Prostate gland (tissue), 2 donors: ENCODE measurements at regions not wholly inside any gene's neighbourhood (a gene's known extent, or its start where the extent isn't known, plus 50 kb on each side); places are given as distances from the start of the nearest gene placed in this dataset.
"Not testable (repeated sequence)": the region's sequence is repeated elsewhere in the genome, so short reads cannot be mapped to it uniquely, and the experiment has no call there.

Experiments
- DNase-seq: peaks from one replicate; pipeline ENCODE4 v3.0.0-alpha.2; 2019; ENCODE audit warnings: low spot score
- H3K27ac ChIP-seq, 2 donors: fragments of 200-600 bp; sonication (generic); 2 replicates each; pipeline ENCODE4 v1.5.1; 2017 to 2019
- H3K27me3 ChIP-seq: fragments of 200-600 bp; sonication (generic); replicated peaks from 2 replicates; pipeline ENCODE4 v1.5.1; 2019; ENCODE audit not compliant: insufficient read depth
- H3K36me3 ChIP-seq, 2 donors: fragments of 200-600 bp; sonication (generic); 1 replicate in 1 of 2; 2 replicates in 1 of 2; pipeline versions ENCODE4 v1.5.1 to v1.8.1; 2017 to 2019
- H3K4me1 ChIP-seq: fragments of 200-600 bp; sonication (generic); replicated peaks from 2 replicates; pipeline ENCODE4 v1.5.1; 2019
- H3K4me3 ChIP-seq, 2 donors: fragments of 200-600 bp; sonication (generic); 2 replicates each; pipeline ENCODE4 v1.5.1; 2017 to 2019
- H3K9me3 ChIP-seq: fragments of 200-600 bp; sonication (generic); 2 replicates; pipeline ENCODE4 v1.5.1; 2017
- CTCF ChIP-seq, 4 experiments: fragments of 200-600 bp in 2 of 4; fragments of 450-650 bp in 2 of 4; sonication (generic) in 2 of 4; IDR thresholded peaks; 1 replicate in 3 of 4; 2 replicates in 1 of 4; pipeline ENCODE4 v1.5.1; 2016 to 2019; ENCODE audit warnings: antibody characterized with exemption in 4 of 4, mild to moderate bottlenecking in 2 of 4, moderate library complexity in 2 of 4
- POLR2A ChIP-seq: fragments of 450-650 bp; IDR thresholded peaks from one replicate; pipeline ENCODE4 v1.6.1; 2016; ENCODE audit warnings: antibody characterized with exemption, mild to moderate bottlenecking
- POLR2AphosphoS5 ChIP-seq: sonication (generic); formaldehyde crosslinking; IDR thresholded peaks from one replicate; pipeline ENCODE4 v1.6.1; 2017; ENCODE audit warnings: antibody characterized with exemption
- WGBS: methylation state at CpG from one replicate; pipeline ENCODE4 v1.1.5; 2018; 5-methylcytosine and 5-hydroxymethylcytosine counted together
- intact Hi-C: fragments of 100-400 bp; cut with DNase I; formaldehyde crosslinking; loops from one replicate; pipeline ENCODE4 v1.14.2; 2022

- TF ChIP-seq POLR2AphosphoS5 (no peak), CTCF (IDR thresholded peaks at IDR 0.05) (no peak), POLR2A (no peak)
- no peaks in the 10 kb centered on the region for H3K27me3 ChIP-seq
- H3K9me3 ChIP-seq: no peaks in the 10 kb centered on the region
- H3K4me3 ChIP-seq: no peak overlapping the region
- no peaks in the 10 kb centered on the region for H3K36me3 ChIP-seq
- no peaks in the 10 kb centered on the region for H3K4me1 ChIP-seq
- DNase-seq: no peak
- no peak overlapping the region for H3K27ac ChIP-seq
- intact Hi-C loops: no loop called here
- WGBS: 70% methylated on average over 2 of the region's 2 CpGs
Measured at GRCh38 chr7:145378197-145378596, 542.3 kb upstream of the TPK1 start.

GRCh38 chr7:145360511-145361100, 524.8 kb upstream of the TPK1 start:
- Histone ChIP-seq H3K4me1 (no peaks in the 10 kb centered on the region), H3K4me3 (no peak overlapping the region), H3K9me3 (no peaks in the 10 kb centered on the region), H3K36me3 (no peaks in the 10 kb centered on the region), H3K27ac (no peak overlapping the region), H3K27me3 (no peaks in the 10 kb centered on the region)
- no peak for DNase-seq
- intact Hi-C loops: no loop called here
- no peak for TF ChIP-seq CTCF (IDR thresholded peaks at IDR 0.05)
- no peak for TF ChIP-seq POLR2A
- no peak for TF ChIP-seq POLR2AphosphoS5
- 97% methylated on average over 29 of the region's 47 CpGs for WGBS

GRCh38 chr7:145350334-145350733, 514.5 kb upstream of the TPK1 start:
- Histone ChIP-seq H3K4me3 (no peak overlapping the region), H3K4me1 (no peaks in the 10 kb centered on the region), H3K27me3 (no peaks in the 10 kb centered on the region), H3K36me3 (no peaks in the 10 kb centered on the region), H3K27ac (no peak overlapping the region), H3K9me3 (no peaks in the 10 kb centered on the region)
- 91% methylated on average over 3 of the region's 3 CpGs for WGBS
- DNase-seq: no peak
- TF ChIP-seq POLR2AphosphoS5 (no peak), CTCF (IDR thresholded peaks at IDR 0.05) (no peak)
- intact Hi-C loops: no loop called here

GRCh38 chr7:145349452-145349851, 513.6 kb upstream of the TPK1 start:
- H3K27me3 ChIP-seq, DNase-seq, H3K4me1 ChIP-seq, H3K27ac ChIP-seq, H3K4me3 ChIP-seq, H3K9me3 ChIP-seq, H3K36me3 ChIP-seq, intact Hi-C loops: not testable (repeated sequence)

GRCh38 chr7:145347271-145347670, 511.4 kb upstream of the TPK1 start:
- DNase-seq: no peak

More at GRCh38 chr7:145347271-145347670, 511.4 kb upstream of the TPK1 start:
- Histone ChIP-seq H3K9me3 (no peaks in the 10 kb centered on the region), H3K36me3 (no peaks in the 10 kb centered on the region), H3K27me3 (no peaks in the 10 kb centered on the region), H3K4me1 (no peaks in the 10 kb centered on the region), H3K4me3 (no peak overlapping the region), H3K27ac (no peak overlapping the region)
- 86% methylated on average over 8 of the region's 8 CpGs for WGBS
- TF ChIP-seq CTCF (IDR thresholded peaks at IDR 0.05) (no peak), POLR2AphosphoS5 (no peak), POLR2A (no peak)
- intact Hi-C loops: no loop called here
